Neural cell (in vitro differentiated cells): ENCODE measurements at regions not wholly inside any gene's neighbourhood (a gene's known extent, or its start where the extent isn't known, plus 50 kb on each side); places are given as distances from the start of the nearest gene placed in this dataset.

Experiments used
- H2AFZ ChIP-seq: fragments of 200-600, 300-800 bp; sonication (generic), shearing (Covaris generic); 2 replicates; pipeline ENCODE4 v1.6.0; 2014; ENCODE audit warnings: low read depth, mild to moderate bottlenecking, antibody characterized with exemption, low read length, moderate library complexity
- H3F3A ChIP-seq: fragments of 200-600 bp; shearing (Covaris generic); 2 replicates; pipeline ENCODE4 v1.6.1; 2016; ENCODE audit warnings: mild to moderate bottlenecking, moderate library complexity, mixed read lengths, antibody characterized with exemption, low read length; ENCODE audit not compliant: insufficient read depth, poor library complexity, severe bottlenecking
- H3K27ac ChIP-seq: fragments of 200-600, 300-800 bp; sonication (generic), shearing (Covaris generic); 2 replicates; pipeline ENCODE4 v1.5.1; 2014; ENCODE audit warnings: mild to moderate bottlenecking, low read length, moderate library complexity
- H3K27me3 ChIP-seq: fragments of 300-800, 200-600 bp; sonication (generic), shearing (Covaris generic); 2 replicates; pipeline ENCODE4 v1.6.0; 2014; ENCODE audit warnings: mild to moderate bottlenecking, low read depth, low read length, moderate library complexity; ENCODE audit not compliant: insufficient read depth
- H3K36me3 ChIP-seq: fragments of 300-800, 200-600 bp; sonication (generic), shearing (Covaris generic); 2 replicates; pipeline ENCODE4 v1.5.1; 2014; ENCODE audit warnings: mild to moderate bottlenecking, antibody characterized with exemption, low read length, moderate library complexity; ENCODE audit not compliant: insufficient read depth
- H3K4me2 ChIP-seq: fragments of 300-800, 200-600 bp; sonication (generic), shearing (Covaris generic); 2 replicates; pipeline ENCODE4 v1.6.0; 2014; ENCODE audit warnings: mild to moderate bottlenecking, low read length
- H3K4me3 ChIP-seq: fragments of 300-800, 200-600 bp; sonication (generic), shearing (Covaris generic); 2 replicates; pipeline ENCODE4 v1.5.1; 2014; ENCODE audit warnings: mild to moderate bottlenecking, low read length, moderate library complexity
- H3K79me2 ChIP-seq: fragments of 200-600 bp; shearing (Covaris generic); replicated peaks from 2 replicates; pipeline ENCODE4 v1.6.0; 2014; ENCODE audit warnings: mild to moderate bottlenecking, low read length, moderate library complexity; ENCODE audit not compliant: insufficient read depth
- H3K9ac ChIP-seq: fragments of 300-800, 200-600 bp; sonication (generic), shearing (Covaris generic); 2 replicates; pipeline ENCODE4 v1.6.1; 2016; ENCODE audit warnings: mild to moderate bottlenecking, low read length, mixed read lengths
- H3K9me2 ChIP-seq: fragments of 200-600 bp; shearing (Covaris generic); 2 replicates; pipeline ENCODE4 v1.6.1; 2016; ENCODE audit warnings: mild to moderate bottlenecking, low read length, mixed read lengths; ENCODE audit not compliant: insufficient read depth
- H3K9me3 ChIP-seq: fragments of 200-600, 300-800 bp; sonication (generic), shearing (Covaris generic); 2 replicates; pipeline ENCODE4 v1.6.1; 2016; ENCODE audit warnings: mild to moderate bottlenecking, mixed run types, low read length, moderate library complexity, mixed read lengths
- H4K20me1 ChIP-seq: fragments of 200-600 bp; shearing (Covaris generic); 2 replicates; pipeline ENCODE4 v1.6.1; 2016; ENCODE audit warnings: mild to moderate bottlenecking, mixed run types; ENCODE audit not compliant: insufficient read depth
- EP300 ChIP-seq: fragments of 450-650 bp; conservative IDR thresholded peaks from 2 replicates; pipeline ENCODE4 v1.6.1; 2014; ENCODE audit warnings: antibody characterized with exemption, mild to moderate bottlenecking, moderate library complexity; ENCODE audit not compliant: poor library complexity, severe bottlenecking
- EZH2 ChIP-seq: fragments of 200-600, 300-800 bp; shearing (Covaris generic), sonication (generic); IDR thresholded peaks from 2 replicates; pipeline ENCODE4 v1.6.1; 2014; ENCODE audit warnings: antibody characterized with exemption, low read length, borderline replicate concordance, mild to moderate bottlenecking; ENCODE audit not compliant: insufficient read depth, poor library complexity, severe bottlenecking
- MXI1 ChIP-seq: fragments of 450-650 bp; conservative IDR thresholded peaks from 2 replicates; pipeline ENCODE4 v1.6.1; 2014; ENCODE audit warnings: antibody characterized with exemption, mild to moderate bottlenecking; ENCODE audit not compliant: poor library complexity, severe bottlenecking
- POLR2AphosphoS5 ChIP-seq: IDR thresholded peaks from 2 replicates; pipeline ENCODE4 v1.6.1; 2012
- RAD21 ChIP-seq: fragments of 450-650 bp; conservative IDR thresholded peaks from 2 replicates; pipeline ENCODE4 v1.6.1; 2014; ENCODE audit warnings: antibody characterized with exemption, mild to moderate bottlenecking, moderate library complexity
- REST ChIP-seq: IDR thresholded peaks from 2 replicates; pipeline ENCODE4 v1.6.1; 2012; ENCODE audit warnings: borderline replicate concordance
- SMC3 ChIP-seq: fragments of 450-650 bp; conservative IDR thresholded peaks from 2 replicates; pipeline ENCODE4 v1.6.1; 2014; ENCODE audit warnings: antibody characterized with exemption, mild to moderate bottlenecking, moderate library complexity; ENCODE audit not compliant: poor library complexity
- TAF1 ChIP-seq: IDR thresholded peaks from 2 replicates; pipeline ENCODE4 v1.6.1; 2012; ENCODE audit warnings: low read depth
- TF ChIP-seq, protein P1 (sequence below): fragments of 450-650 bp; IDR thresholded peaks from 2 replicates; pipeline ENCODE4 v1.5.1; 2014; ENCODE audit warnings: antibody characterized with exemption, mild to moderate bottlenecking, moderate library complexity; ENCODE audit not compliant: poor library complexity, severe bottlenecking

- Histone ChIP-seq H3K9me2 (no peaks in the 10 kb centered on the region), H3K27me3 (no peaks in the 10 kb centered on the region), H3K36me3 (no peaks in the 10 kb centered on the region), H3K9ac (no peak overlapping the region), H3F3A (no peaks in the 10 kb centered on the region), H3K4me2 (no peak overlapping the region), H3K79me2 (no peaks in the 10 kb centered on the region), H3K9me3 (no peaks in the 10 kb centered on the region), H3K4me3 (no peak overlapping the region), H3K27ac (no peak overlapping the region), H2AFZ (no peak overlapping the region), H4K20me1 (no peaks in the 10 kb centered on the region)
- no peak for TF ChIP-seq EZH2
- TF ChIP-seq TAF1: no peak
- no peak for TF ChIP-seq RAD21
- TF ChIP-seq, protein P1, sequence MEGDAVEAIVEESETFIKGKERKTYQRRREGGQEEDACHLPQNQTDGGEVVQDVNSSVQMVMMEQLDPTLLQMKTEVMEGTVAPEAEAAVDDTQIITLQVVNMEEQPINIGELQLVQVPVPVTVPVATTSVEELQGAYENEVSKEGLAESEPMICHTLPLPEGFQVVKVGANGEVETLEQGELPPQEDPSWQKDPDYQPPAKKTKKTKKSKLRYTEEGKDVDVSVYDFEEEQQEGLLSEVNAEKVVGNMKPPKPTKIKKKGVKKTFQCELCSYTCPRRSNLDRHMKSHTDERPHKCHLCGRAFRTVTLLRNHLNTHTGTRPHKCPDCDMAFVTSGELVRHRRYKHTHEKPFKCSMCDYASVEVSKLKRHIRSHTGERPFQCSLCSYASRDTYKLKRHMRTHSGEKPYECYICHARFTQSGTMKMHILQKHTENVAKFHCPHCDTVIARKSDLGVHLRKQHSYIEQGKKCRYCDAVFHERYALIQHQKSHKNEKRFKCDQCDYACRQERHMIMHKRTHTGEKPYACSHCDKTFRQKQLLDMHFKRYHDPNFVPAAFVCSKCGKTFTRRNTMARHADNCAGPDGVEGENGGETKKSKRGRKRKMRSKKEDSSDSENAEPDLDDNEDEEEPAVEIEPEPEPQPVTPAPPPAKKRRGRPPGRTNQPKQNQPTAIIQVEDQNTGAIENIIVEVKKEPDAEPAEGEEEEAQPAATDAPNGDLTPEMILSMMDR: no peak
- no peak for TF ChIP-seq REST
- TF ChIP-seq POLR2AphosphoS5: no peak
- TF ChIP-seq EP300: no peak
- TF ChIP-seq SMC3: no peak
- TF ChIP-seq MXI1: no peak
Observed at GRCh38 chr11:80843266-80843974, 1402.6 kb upstream of the TENM4 start.

GRCh38 chr11:80842246-80842645 is 1401.4 kb upstream of the TENM4 start:
- H3F3A ChIP-seq: no peaks in the 10 kb centered on the region
- H2AFZ ChIP-seq: no peak overlapping the region
- no peak overlapping the region for H3K9ac ChIP-seq
- TF ChIP-seq, protein P1: no peak
- no peak for TF ChIP-seq SMC3
- TF ChIP-seq POLR2AphosphoS5: no peak
- no peak for TF ChIP-seq RAD21
- TF ChIP-seq TAF1: no peak
- TF ChIP-seq EP300: no peak
- no peak for TF ChIP-seq REST
- TF ChIP-seq MXI1: no peak
- TF ChIP-seq EZH2: no peak
- H3K4me3 ChIP-seq: no peak overlapping the region
- no peaks in the 10 kb centered on the region for H3K27me3 ChIP-seq
- H3K36me3 ChIP-seq: no peaks in the 10 kb centered on the region
- no peaks in the 10 kb centered on the region for H3K79me2 ChIP-seq
- no peak overlapping the region for H3K27ac ChIP-seq
- no peak overlapping the region for H3K4me2 ChIP-seq
- H3K9me2 ChIP-seq: no peaks in the 10 kb centered on the region
- no peaks in the 10 kb centered on the region for H3K9me3 ChIP-seq
- no peaks in the 10 kb centered on the region for H4K20me1 ChIP-seq
